Left colon (tissue), 2 donors: ENCODE measurements at regions not wholly inside any gene's neighbourhood (a gene's known extent, or its start where the extent isn't known, plus 50 kb on each side); places are given as distances from the start of the nearest gene placed in this dataset.

ENCODE experiments used
- ATAC-seq: fragments of 200-7000 bp; cut with Tn5 transposase; one replicate; pipeline ENCODE4 v1.9.1; 2020; ENCODE audit warnings: mild to moderate bottlenecking, moderate library complexity
- DNase-seq, 2 donors: peaks; one replicate each; pipeline ENCODE4 v3.0.0-alpha.2; 2020
- intact Hi-C, 2 donors: fragments of 100-400 bp; cut with DNase I in 1 of 2; cut with micrococcal nuclease in 1 of 2; formaldehyde crosslinking; loops; one replicate each; pipeline versions ENCODE4 v1.11.2 to v1.14.0; 2022; cut with DNase I, micrococcal nuclease
- donor health status: DM: no; HTN: no; CAD: no.
- donor health status: DM: yes; HTN: yes; CAD: no.

DNA sequence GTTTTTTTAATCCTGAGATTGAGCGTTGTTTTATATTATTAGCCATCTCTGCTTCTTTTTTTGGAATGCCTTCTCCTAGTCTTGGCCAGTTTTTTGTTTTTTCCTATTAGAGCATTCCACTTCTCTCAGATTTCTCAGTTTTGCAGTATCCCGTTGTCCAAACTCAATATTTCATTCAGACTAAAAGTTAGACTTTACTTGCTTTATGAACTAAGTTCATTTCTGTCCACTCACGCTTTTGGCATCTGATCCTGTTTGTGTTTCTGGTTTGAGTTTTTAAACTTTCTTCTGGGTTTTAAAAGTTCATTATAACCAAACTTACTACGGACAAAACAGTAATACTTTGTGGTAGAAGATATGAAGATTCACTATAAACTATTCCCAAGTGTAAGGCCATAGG is 288.3 kb upstream of the MPDZ start:
- ATAC-seq (no peak), DNase-seq (no peak)
- intact Hi-C loops, result no loop called here

- intact Hi-C loops, result no loop called here
- DNase-seq, result no peak
- ATAC-seq, result no peak
Measured at GRCh38 chr9:13557746-13558145, 278.3 kb upstream of the MPDZ start.

- intact Hi-C loops, result no loop called here
- ATAC-seq (no peak), DNase-seq (no peak)
Measured at GRCh38 chr9:13556656-13557055, 277.2 kb upstream of the MPDZ start.

DNA sequence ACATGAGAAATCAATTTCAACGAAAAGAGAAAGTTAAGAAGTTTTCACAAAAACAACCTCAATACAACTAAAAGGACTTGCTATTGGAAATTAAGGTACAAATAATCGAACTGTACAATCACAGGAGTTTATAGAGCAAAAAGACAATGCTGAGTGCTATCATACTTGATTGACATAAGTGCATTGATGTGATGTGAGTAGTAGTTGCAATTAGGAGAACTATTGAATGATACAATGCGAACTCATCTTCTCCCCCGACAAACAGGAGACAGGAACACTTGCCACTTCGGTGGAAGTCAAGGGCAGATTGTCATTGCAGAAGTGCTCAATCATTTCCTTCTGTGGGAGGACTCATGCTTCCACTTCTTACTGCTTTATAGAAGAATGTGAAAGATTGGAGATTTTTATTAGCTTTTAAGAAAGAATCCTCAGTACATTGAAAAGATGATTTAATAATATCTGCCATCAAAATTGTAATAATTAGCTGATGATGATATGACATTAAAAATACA is 276.6 kb upstream of the MPDZ start:
- intact Hi-C loops, result no loop called here
- ATAC-seq (no peak), DNase-seq (no peak)

DNA sequence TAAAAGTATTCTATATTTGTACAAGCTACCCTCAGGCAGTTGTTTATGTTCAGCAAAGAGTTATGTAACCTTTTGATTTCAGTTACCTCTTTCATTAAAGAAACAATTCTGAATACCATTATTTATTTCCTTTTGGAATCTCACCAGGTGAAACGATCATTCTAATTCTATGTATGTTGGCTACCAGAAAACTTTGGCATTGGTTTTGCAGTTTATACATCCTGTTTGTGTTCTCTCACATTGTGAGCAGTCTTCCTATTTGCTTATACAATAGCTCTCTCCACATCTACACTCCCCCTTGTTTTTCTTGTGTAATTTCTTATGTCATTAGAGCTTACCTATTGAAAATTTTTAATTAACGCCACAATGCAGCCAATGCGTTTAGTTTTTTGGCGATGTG is 276.0 kb upstream of the MPDZ start:
- ATAC-seq (no peak), DNase-seq (no peak)

DNA sequence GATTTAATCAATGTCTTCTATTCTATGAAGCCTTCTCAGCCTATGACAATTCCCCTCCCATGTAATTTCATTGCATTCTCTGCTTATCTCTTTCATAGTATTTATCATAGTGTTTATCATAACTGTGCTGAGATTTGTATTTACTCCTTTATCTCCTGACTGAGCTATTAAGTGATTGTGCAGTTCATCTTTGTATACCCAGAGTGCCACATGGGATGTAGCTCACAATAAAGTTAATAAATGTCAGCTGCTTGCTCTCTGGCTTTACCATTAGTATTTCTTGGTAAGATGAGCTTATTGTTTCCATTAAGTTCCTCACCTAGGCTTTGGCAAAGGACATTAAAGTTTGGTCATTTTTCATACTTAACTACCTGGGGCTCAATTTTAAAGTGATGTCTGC is 275.1 kb upstream of the MPDZ start:
- no peak for DNase-seq
- intact Hi-C loops, result no loop called here
- ATAC-seq, result no peak

More for the DNA sequence above, 276.0 kb upstream of the MPDZ start:
- intact Hi-C loops, result no loop called here

DNA sequence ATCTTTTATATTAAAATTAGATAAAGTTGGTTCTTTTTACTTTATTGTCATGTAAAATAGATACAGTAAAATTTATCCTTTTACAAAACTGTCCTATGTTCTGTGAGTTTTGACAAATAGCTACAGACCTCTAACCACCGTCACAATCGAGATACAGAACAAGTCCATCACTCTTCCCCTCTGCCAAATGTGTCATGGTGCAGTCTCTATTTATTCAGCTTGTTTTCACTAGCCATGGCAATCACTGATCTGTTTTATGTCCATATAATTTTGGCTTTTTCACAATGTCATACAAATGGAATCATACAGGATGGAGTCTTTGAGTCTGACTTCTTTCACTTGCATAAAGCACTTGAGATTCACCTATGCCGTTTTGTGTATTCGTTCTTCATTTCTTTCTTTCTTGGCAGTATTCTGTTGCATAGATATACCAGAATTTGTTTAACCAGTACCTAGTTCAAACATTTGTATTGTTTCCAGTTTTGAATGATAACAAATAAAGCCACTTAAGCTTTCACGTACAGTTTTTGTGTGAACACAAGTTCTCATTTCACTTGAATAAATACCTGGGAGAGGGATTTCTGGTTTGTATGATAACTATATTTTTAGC is 273.2 kb upstream of the MPDZ start:
- intact Hi-C loops, result no loop called here
- ATAC-seq (no peak), DNase-seq (no peak)

DNA sequence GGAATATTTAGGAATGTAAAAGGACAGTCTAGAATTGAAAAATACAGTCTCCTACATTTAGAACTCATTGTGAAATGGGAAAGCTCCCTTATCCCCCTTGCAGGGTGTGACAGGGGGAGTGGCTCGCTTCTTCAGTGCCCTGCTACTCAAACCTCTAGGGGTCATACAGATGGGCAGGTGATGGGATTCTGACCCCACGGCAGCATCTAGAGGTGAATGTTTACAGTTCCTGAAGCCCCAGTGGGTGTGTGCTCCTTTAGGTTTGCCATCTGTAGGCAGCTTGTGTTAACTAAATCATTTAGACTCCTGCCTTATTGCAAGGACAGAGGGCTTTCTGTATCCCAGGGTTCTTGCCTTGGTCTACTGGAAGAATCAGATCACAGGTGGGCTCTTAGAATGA is 271.0 kb upstream of the MPDZ start:
- ATAC-seq (no peak), DNase-seq (no peak)
- intact Hi-C loops, result no loop called here

- intact Hi-C loops, result no loop called here
- DNase-seq (no peak), ATAC-seq (no peak)
Measured at GRCh38 chr9:13548535-13548934, 269.0 kb upstream of the MPDZ start.

GRCh38 chr9:13535141-13535540 is 255.6 kb upstream of the MPDZ start:
- ATAC-seq, result no peak
- intact Hi-C loops, result no loop called here

DNA sequence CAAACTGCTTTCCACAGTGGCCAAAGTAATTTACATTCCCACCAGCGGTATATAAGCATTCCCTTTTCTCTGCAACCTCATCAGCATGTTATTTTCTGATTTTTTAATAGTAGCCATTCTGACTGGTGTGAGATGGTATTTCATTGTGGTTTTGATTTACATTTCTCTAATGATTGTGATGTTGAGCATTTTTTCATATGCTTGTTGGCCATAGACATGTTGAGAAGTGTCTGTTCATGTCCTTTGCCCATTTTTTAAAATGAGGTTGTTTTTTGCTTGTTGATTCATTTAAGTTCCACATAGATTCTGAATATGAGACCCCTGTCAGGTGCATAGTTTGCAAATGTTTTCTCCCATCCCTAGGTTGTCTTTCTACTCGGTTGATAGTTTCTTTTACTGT is 254.5 kb upstream of the MPDZ start:
- intact Hi-C loops, result no loop called here
- ATAC-seq, result no peak
- no peak for DNase-seq

More at GRCh38 chr9:13535141-13535540, 255.6 kb upstream of the MPDZ start:
- DNase-seq, result no peak

GRCh38 chr9:13532407-13532806 is 252.9 kb upstream of the MPDZ start:
- no peak for ATAC-seq
- intact Hi-C loops, result no loop called here
- no peak for DNase-seq

GRCh38 chr9:13529321-13530104 is 250.0 kb upstream of the MPDZ start:
- DNase-seq (no peak), ATAC-seq (no peak)
- intact Hi-C loops, result no loop called here

DNA sequence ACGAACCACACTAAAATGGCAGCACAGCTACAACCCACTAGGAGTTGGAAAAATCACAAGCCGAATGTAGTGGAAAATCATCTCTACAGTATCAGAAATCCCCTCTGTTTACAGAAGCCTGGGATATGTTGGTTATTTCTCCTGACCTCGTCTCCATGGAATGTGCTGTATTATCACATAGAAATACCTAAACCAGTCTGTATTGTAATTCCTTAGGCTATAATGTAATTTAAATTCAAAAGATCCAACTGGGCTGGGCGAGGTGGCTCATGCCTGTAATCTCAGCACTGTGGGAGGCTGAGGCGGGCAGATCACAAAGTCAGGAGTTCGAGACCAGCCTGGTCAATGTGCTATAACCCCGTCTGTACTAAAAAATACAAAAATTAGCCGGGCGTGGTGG is 244.8 kb upstream of the MPDZ start:
- intact Hi-C loops, result no loop called here
- ATAC-seq (no peak), DNase-seq (no peak)

GRCh38 chr9:13520069-13520468 is 240.6 kb upstream of the MPDZ start:
- DNase-seq (no peak), ATAC-seq (no peak)
- intact Hi-C loops, result no loop called here

GRCh38 chr9:13513716-13514444 is 234.4 kb upstream of the MPDZ start:
- ATAC-seq, result no peak
- DNase-seq, result no peak
- intact Hi-C loops, result no loop called here

- no peak for ATAC-seq
- no peak for DNase-seq
- intact Hi-C loops, result no loop called here
Measured at GRCh38 chr9:13513286-13513685, 233.8 kb upstream of the MPDZ start.

DNA sequence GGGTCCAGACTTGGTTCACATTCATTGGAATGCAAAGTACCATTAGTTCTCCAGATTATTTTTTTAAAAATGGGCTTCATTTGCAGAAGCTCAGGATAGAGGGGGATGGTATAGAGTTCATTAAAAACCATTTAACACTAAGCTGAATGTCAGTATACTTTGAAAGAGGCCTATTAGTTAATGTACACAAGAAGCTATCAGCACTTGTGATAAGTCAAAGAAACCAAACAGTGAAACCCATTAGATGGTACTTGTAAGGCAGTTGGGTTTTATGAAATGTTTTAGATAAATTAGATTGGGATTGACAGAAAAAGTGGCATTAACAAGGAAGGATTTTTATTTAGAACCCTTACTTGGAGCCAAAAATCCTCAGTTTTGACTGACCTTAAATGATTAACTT is 229.2 kb upstream of the MPDZ start:
- ATAC-seq (no peak), DNase-seq (no peak)
- intact Hi-C loops, result no loop called here

- no peak for DNase-seq
- no peak for ATAC-seq
- intact Hi-C loops, result no loop called here
Measured at GRCh38 chr9:13508086-13508485, 228.6 kb upstream of the MPDZ start.

DNA sequence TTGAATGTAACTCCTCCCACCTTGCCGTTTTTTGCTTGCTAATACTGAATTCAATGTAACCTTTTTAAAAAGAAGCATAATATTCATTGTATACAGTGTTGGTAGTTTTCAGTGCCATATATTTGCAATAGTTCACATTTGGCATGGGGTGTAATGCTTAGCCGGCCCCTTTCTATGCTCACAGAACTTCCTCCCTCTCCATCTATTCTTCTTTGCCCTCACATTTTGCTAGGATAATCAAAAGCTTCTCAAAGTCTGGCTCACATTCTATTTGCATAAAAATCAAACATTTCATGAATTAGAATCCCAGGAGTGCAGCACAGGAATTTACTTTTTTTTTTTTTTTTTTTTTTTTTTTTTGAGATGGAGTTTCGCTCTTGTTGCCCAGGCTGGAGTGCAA is 226.3 kb upstream of the MPDZ start:
- no peak for DNase-seq
- intact Hi-C loops, result no loop called here
- no peak for ATAC-seq
